ENCODE measurements at regions not wholly inside any gene's neighbourhood (a gene's known extent, or its start where the extent isn't known, plus 50 kb on each side); places are given as distances from the start of the nearest gene placed in this dataset.

DNA sequence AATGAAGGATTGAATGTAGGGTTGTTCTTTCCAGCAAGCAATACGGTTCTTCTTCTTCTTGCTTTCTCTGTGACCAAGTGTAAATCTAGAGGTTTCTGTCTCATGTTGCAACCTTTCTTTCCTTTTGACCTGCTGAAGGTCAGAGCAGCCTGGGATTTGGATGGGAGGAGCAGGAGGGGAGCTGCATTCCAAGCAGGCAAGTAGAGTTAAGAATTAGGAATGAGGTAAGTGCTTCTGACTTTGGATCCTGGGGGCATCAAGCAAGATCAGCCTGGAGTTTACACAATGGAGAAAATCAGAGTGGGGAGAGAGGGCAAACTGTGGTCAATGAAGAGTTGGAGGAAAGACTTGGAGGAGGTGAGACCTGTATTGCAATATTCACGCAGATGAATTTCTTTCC lies 225.6 kb upstream of the ZBED5 start:
- TF ChIP-seq GATA3 (IDR thresholded peaks at IDR 0.05; ENCODE audit: low read depth, low read length) (no peak), GATA2 (IDR thresholded peaks at IDR 0.05; ENCODE audit: low read depth, low read length) (no peak)

Measured in SH-SY5Y (cell line).